ENCODE measurements at regions not wholly inside any gene's neighbourhood (a gene's known extent, or its start where the extent isn't known, plus 50 kb on each side); places are given as distances from the start of the nearest gene placed in this dataset.

DNA sequence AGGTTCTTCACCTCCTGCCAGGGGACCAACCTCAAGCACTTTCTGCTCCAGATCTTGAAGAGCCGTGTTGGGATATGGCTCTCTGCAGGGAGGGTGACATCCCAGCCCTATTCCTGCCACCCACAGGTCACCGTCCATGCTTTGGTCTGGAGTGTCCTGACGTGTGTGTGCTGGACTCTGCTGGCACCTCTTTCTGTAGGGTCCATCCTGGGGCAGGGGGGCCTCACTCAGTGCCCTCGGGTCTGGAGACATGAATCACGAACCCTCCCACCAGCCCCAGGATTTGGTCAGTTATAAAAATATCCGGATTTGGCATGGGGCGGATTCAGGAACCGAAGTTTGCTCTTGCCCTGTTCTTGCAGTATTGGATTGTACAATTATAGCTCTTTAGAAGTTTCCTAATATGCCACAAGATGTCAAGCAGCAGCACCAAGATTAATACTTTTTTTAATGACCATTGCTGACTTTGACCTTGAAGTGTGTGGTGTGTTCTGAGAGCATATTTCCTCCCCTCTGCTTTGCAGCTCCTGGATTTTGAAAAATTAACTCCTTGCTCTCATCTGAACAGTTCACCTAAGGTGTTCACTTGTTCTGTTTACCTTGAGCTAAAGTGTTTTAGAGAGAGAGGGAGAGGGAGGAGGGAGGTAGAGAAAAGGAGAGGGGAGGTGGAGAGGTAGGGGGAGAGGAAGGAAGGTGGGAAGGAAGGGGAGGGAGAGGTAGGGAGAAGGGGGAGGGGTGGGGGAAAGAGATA is 95.4 kb upstream of the SHH start:
- TF ChIP-seq, protein P1, sequence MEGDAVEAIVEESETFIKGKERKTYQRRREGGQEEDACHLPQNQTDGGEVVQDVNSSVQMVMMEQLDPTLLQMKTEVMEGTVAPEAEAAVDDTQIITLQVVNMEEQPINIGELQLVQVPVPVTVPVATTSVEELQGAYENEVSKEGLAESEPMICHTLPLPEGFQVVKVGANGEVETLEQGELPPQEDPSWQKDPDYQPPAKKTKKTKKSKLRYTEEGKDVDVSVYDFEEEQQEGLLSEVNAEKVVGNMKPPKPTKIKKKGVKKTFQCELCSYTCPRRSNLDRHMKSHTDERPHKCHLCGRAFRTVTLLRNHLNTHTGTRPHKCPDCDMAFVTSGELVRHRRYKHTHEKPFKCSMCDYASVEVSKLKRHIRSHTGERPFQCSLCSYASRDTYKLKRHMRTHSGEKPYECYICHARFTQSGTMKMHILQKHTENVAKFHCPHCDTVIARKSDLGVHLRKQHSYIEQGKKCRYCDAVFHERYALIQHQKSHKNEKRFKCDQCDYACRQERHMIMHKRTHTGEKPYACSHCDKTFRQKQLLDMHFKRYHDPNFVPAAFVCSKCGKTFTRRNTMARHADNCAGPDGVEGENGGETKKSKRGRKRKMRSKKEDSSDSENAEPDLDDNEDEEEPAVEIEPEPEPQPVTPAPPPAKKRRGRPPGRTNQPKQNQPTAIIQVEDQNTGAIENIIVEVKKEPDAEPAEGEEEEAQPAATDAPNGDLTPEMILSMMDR (IDR thresholded peaks at IDR 0.05; ENCODE audit: extremely low read depth, missing control alignments) = no peak
- DNase-seq (ENCODE audit: low spot score) = no peak

DNA sequence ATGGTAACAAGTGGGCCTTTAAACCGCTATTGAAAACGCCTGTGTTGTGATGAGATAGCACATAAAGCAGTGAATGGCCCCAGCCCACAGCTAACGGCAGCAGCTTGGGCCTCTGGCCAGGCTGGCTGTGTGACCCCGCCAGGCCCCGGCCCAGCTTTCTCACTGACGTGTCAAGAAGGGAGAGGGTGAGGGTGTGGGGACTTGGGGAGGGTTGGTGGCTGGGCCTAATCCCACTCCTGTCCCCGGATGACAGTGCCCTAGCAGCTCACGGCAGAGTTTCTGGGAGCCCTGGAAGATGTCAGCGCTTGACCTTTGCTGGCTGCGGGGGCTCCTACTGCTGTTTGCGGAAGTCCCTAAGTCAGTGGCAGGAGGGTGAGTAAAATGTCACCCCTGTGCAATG is 88.9 kb upstream of the SHH start:
- no peak for DNase-seq (ENCODE audit: low spot score)
- TF ChIP-seq, protein P1 (IDR thresholded peaks at IDR 0.05; ENCODE audit: extremely low read depth, missing control alignments) = no peak

DNA sequence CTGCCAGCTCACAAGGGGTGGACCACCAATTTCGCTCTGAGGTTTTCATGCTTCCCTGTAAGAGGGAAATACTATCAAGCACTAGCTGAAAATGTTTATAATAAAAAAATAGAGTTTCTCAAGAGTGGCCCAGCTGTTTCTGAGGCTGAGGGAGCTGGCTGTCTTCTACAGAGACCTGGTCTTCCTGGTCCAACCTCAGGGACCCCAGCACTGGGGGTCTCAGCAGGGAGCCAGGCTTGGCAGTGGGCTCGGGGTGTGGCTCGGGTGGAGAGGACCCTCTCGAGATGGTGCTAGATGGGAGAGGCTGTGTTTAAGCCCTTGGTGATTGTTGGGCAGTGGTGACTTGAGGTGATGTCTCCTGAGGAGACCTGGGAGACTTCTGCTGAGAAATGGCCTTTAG is 87.3 kb upstream of the SHH start:
- TF ChIP-seq, protein P1 (IDR thresholded peaks at IDR 0.05; ENCODE audit: extremely low read depth, missing control alignments) = no peak
- DNase-seq (ENCODE audit: low spot score) = no peak

DNA sequence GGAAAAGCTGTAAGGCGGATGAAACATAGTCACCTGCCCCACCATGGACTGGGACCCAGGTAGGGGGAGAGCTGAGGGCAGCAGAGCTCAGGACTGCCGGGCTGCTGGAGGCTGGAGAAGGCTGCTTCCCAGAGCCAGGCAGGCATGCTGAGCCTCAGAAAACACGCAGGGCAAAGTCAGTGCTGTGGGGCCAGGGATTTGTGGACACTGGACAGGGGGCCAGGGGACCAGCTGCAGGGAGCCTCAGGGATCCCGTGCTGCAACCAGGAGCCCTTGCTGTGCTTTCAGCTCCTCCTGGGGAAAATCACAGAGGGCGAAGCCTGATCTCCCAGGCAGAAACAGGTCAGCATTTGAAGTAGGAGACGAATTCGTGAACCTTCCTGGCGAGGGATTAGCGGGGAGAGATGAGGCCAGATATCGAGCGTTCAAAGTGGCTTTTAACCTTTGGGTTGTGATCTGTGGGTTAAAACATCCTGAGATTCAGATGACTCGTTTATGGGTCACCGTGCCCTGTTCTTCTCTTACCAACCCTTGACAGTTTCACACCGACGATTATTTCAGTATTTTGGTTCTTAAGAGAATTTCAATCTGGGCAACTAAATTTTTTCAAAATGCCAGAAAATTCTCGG is 85.6 kb upstream of the SHH start:
- TF ChIP-seq, protein P1 (IDR thresholded peaks at IDR 0.05; ENCODE audit: extremely low read depth, missing control alignments) = no peak
- no peak for DNase-seq (ENCODE audit: low spot score)

DNA sequence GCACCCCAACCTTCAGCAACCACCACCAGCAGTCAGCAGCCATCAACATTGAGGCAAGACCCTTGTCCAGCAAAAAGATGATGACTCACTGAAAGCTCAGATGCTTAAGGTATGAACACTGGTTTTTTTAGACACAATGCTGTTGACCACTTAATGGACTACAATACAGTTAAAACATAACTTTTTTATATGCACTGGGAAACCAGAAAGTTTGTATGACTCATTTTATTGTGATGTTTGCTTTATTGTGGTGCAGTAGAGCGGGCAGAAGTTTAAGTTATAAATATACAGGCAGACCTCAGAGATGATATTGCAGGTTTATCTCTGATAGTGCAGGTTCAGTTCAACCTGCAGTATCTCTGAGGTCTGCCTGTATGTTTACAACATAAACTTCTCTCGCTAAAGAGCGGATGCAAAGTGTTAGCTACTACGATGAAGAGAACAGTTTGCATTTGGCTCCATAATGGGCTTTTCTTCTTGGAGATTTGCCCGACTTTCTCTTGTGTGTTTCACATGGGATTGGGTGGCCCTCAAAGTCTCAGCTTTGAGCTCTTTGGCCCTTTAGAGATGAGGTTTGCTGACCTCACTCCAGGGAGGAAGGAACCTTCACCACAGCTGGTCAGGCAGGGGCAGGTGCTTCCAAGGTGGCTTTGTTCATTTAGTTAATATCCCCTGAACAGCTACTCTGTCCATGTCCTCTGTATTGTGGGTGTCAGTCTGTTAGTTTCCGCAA is 84.4 kb upstream of the SHH start:
- no peak for DNase-seq (ENCODE audit: low spot score)
- TF ChIP-seq, protein P1 (IDR thresholded peaks at IDR 0.05; ENCODE audit: extremely low read depth, missing control alignments) = no peak

DNA sequence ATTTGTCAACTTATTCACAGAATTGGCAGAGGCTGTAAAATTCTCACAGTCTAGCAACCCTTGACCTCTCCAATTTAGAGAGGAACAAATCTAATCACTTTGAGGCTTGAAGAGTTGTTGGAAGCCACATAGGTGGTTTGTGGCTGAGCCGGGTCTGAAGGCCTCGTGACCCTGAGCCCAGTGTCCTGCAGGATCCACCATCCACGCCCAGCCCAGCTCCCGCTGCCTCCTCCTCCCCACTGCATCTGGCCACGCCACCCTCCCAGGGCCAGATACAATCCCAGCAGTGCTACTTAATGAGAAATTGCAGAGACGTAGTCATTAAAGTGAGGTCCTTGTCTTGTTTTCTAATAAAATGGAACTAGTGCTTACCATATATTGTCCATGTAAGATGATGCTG is 81.4 kb upstream of the SHH start:
- TF ChIP-seq, protein P1 (IDR thresholded peaks at IDR 0.05; ENCODE audit: extremely low read depth, missing control alignments) = no peak

DNA sequence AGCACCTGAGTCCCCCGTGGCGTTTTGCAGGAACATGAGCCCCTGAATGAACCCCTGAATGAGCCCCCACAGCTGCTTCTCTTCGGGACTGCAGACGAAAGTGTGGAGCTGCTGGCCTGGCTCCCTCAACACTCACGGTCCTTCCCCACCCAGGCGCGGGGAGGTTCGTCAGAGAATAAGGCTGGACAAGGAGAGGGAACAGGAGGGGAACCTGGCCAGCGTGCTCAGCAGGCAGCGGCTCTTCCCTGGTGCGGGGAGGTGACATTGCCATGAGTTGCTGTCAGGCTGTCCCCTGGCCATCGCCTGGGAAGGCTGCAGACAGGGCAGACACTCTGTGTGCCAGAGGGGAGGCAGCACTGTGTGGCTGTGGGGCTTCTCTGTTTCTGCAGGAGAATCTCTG is 80.9 kb upstream of the SHH start:
- DNase-seq (ENCODE audit: low spot score) = no peak

More for the DNA sequence above, 81.4 kb upstream of the SHH start:
- DNase-seq (ENCODE audit: low spot score) = no peak

More for the DNA sequence above, 80.9 kb upstream of the SHH start:
- TF ChIP-seq, protein P1 (IDR thresholded peaks at IDR 0.05; ENCODE audit: extremely low read depth, missing control alignments) = no peak
